Activated T-helper 17 cell treated with anti-CD3 and anti-CD28 coated beads, Interleukin-2, amount 50 U/mL, for 72 hours (primary cell): ENCODE measurements at regions not wholly inside any gene's neighbourhood (a gene's known extent, or its start where the extent isn't known, plus 50 kb on each side); places are given as distances from the start of the nearest gene placed in this dataset.

Source experiments
- ATAC-seq: fragments of 150-1000 bp; cut with Tn5 transposase; replicated peaks from 2 replicates; pipeline ENCODE4 v1.10.0; 2021; ENCODE audit warnings: mild to moderate bottlenecking, moderate library complexity
- H3K27ac Mint-ChIP-seq: one replicate; pipeline ENCODE4 v1.8.0; 2022; ENCODE audit warnings: mixed read lengths
- H3K27me3 Mint-ChIP-seq: one replicate; pipeline ENCODE4 v1.8.0; 2022; ENCODE audit warnings: mixed read lengths
- H3K36me3 Mint-ChIP-seq: one replicate; pipeline ENCODE4 v1.8.0; 2022; ENCODE audit warnings: low read depth, mild to moderate bottlenecking, mixed read lengths
- H3K4me1 Mint-ChIP-seq: one replicate; pipeline ENCODE4 v1.8.0; 2022; ENCODE audit warnings: mixed read lengths
- H3K4me3 Mint-ChIP-seq: one replicate; pipeline ENCODE4 v1.8.0; 2022; ENCODE audit warnings: mild to moderate bottlenecking, mixed read lengths
- H3K9me3 Mint-ChIP-seq: one replicate; pipeline ENCODE4 v1.8.0; 2022; ENCODE audit warnings: mixed read lengths

- H3K9me3 Mint-ChIP-seq, result no peaks in the 10 kb centered on the region
- ATAC-seq, result no peak
- no peaks in the 10 kb centered on the region for H3K4me1 Mint-ChIP-seq
- H3K4me3 Mint-ChIP-seq, result no peak overlapping the region
- no peaks in the 10 kb centered on the region for H3K36me3 Mint-ChIP-seq
- H3K27ac Mint-ChIP-seq, result no peak overlapping the region
- peaks cover 5% of the 10 kb centered on the region for H3K27me3 Mint-ChIP-seq
Observed at GRCh38 chr6:139940741-139941729, 566.6 kb upstream of the CITED2 start.

- no peaks in the 10 kb centered on the region for H3K36me3 Mint-ChIP-seq
- peaks cover 5% of the 10 kb centered on the region for H3K27me3 Mint-ChIP-seq
- no peaks in the 10 kb centered on the region for H3K4me1 Mint-ChIP-seq
- H3K9me3 Mint-ChIP-seq, result no peaks in the 10 kb centered on the region
- H3K4me3 Mint-ChIP-seq, result no peak overlapping the region
- ATAC-seq, result no peak
- H3K27ac Mint-ChIP-seq, result no peak overlapping the region
Observed at GRCh38 chr6:139939189-139939979, 564.9 kb upstream of the CITED2 start.

GRCh38 chr6:139932671-139933070 is 558.2 kb upstream of the CITED2 start:
- H3K4me3 Mint-ChIP-seq, result no peak overlapping the region
- H3K27me3 Mint-ChIP-seq, result no peaks in the 10 kb centered on the region
- no peak overlapping the region for H3K27ac Mint-ChIP-seq
- ATAC-seq, result no peak
- H3K36me3 Mint-ChIP-seq, result no peaks in the 10 kb centered on the region
- no peaks in the 10 kb centered on the region for H3K9me3 Mint-ChIP-seq
- H3K4me1 Mint-ChIP-seq, result no peaks in the 10 kb centered on the region

GRCh38 chr6:139931747-139932146 is 557.3 kb upstream of the CITED2 start:
- Mint-ChIP-seq H3K36me3 (no peaks in the 10 kb centered on the region), H3K27ac (no peak overlapping the region), H3K27me3 (no peaks in the 10 kb centered on the region), H3K4me1 (no peaks in the 10 kb centered on the region), H3K9me3 (no peaks in the 10 kb centered on the region), H3K4me3 (no peak overlapping the region)
- ATAC-seq, result no peak

- no peaks in the 10 kb centered on the region for H3K36me3 Mint-ChIP-seq
- H3K4me1 Mint-ChIP-seq, result no peaks in the 10 kb centered on the region
- no peak overlapping the region for H3K4me3 Mint-ChIP-seq
- H3K27me3 Mint-ChIP-seq, result no peaks in the 10 kb centered on the region
- H3K27ac Mint-ChIP-seq, result no peak overlapping the region
- no peaks in the 10 kb centered on the region for H3K9me3 Mint-ChIP-seq
- no peak for ATAC-seq
Observed at GRCh38 chr6:139927742-139928305, 553.4 kb upstream of the CITED2 start.

GRCh38 chr6:139927236-139927635 is 552.8 kb upstream of the CITED2 start:
- Mint-ChIP-seq H3K36me3 (no peaks in the 10 kb centered on the region), H3K4me1 (no peaks in the 10 kb centered on the region), H3K9me3 (no peaks in the 10 kb centered on the region), H3K27ac (no peak overlapping the region), H3K27me3 (peaks cover 4% of the 10 kb centered on the region), H3K4me3 (no peak overlapping the region)
- no peak for ATAC-seq

GRCh38 chr6:139926711-139927110 is 552.3 kb upstream of the CITED2 start:
- H3K4me3 Mint-ChIP-seq, result no peak overlapping the region

GRCh38 chr6:139925894-139926641 is 551.6 kb upstream of the CITED2 start:
- H3K27ac Mint-ChIP-seq, result no peak overlapping the region
- H3K27me3 Mint-ChIP-seq, result peaks cover 9% of the 10 kb centered on the region
- no peaks in the 10 kb centered on the region for H3K36me3 Mint-ChIP-seq
- H3K4me1 Mint-ChIP-seq, result no peaks in the 10 kb centered on the region
- no peaks in the 10 kb centered on the region for H3K9me3 Mint-ChIP-seq
- no peak for ATAC-seq
- H3K4me3 Mint-ChIP-seq, result no peak overlapping the region

More at GRCh38 chr6:139926711-139927110, 552.3 kb upstream of the CITED2 start:
- H3K4me1 Mint-ChIP-seq, result no peaks in the 10 kb centered on the region
- no peak overlapping the region for H3K27ac Mint-ChIP-seq
- no peaks in the 10 kb centered on the region for H3K9me3 Mint-ChIP-seq
- H3K27me3 Mint-ChIP-seq, result peaks cover 6% of the 10 kb centered on the region
- H3K36me3 Mint-ChIP-seq, result no peaks in the 10 kb centered on the region
- peak; percentile 56 for ATAC-seq

- Mint-ChIP-seq H3K27ac (no peak overlapping the region), H3K36me3 (no peaks in the 10 kb centered on the region), H3K4me3 (no peak overlapping the region), H3K4me1 (no peaks in the 10 kb centered on the region), H3K27me3 (peaks cover 15% of the 10 kb centered on the region), H3K9me3 (no peaks in the 10 kb centered on the region)
- no peak for ATAC-seq
Observed at GRCh38 chr6:139923964-139924475, 549.6 kb upstream of the CITED2 start.

GRCh38 chr6:139922236-139922635 is 547.8 kb upstream of the CITED2 start:
- Mint-ChIP-seq H3K36me3 (no peaks in the 10 kb centered on the region), H3K4me1 (no peaks in the 10 kb centered on the region), H3K9me3 (no peaks in the 10 kb centered on the region), H3K27me3 (peaks cover 22% of the 10 kb centered on the region), H3K27ac (no peak overlapping the region), H3K4me3 (no peak overlapping the region)
- no peak for ATAC-seq

- Mint-ChIP-seq H3K36me3 (no peaks in the 10 kb centered on the region), H3K9me3 (no peaks in the 10 kb centered on the region), H3K4me1 (no peaks in the 10 kb centered on the region), H3K27ac (no peak overlapping the region), H3K4me3 (no peak overlapping the region), H3K27me3 (peaks cover 28% of the 10 kb centered on the region)
- ATAC-seq, result no peak
Observed at GRCh38 chr6:139920776-139921100, 546.3 kb upstream of the CITED2 start.

GRCh38 chr6:139920027-139920775 is 545.8 kb upstream of the CITED2 start:
- H3K9me3 Mint-ChIP-seq, result no peaks in the 10 kb centered on the region
- H3K4me1 Mint-ChIP-seq, result no peaks in the 10 kb centered on the region
- no peak for ATAC-seq
- H3K27me3 Mint-ChIP-seq, result peaks cover 28% of the 10 kb centered on the region
- no peak overlapping the region for H3K27ac Mint-ChIP-seq
- no peak overlapping the region for H3K4me3 Mint-ChIP-seq
- H3K36me3 Mint-ChIP-seq, result no peaks in the 10 kb centered on the region

GRCh38 chr6:139919107-139920026 is 544.9 kb upstream of the CITED2 start:
- no peaks in the 10 kb centered on the region for H3K36me3 Mint-ChIP-seq
- H3K4me1 Mint-ChIP-seq, result no peaks in the 10 kb centered on the region

More at GRCh38 chr6:139919107-139920026, 544.9 kb upstream of the CITED2 start:
- Mint-ChIP-seq H3K27me3 (peaks cover 28% of the 10 kb centered on the region), H3K4me3 (no peak overlapping the region), H3K9me3 (no peaks in the 10 kb centered on the region), H3K27ac (no peak overlapping the region)
- no peak for ATAC-seq
